ENCODE measurements at regions not wholly inside any gene's neighbourhood (a gene's known extent, or its start where the extent isn't known, plus 50 kb on each side); places are given as distances from the start of the nearest gene placed in this dataset.

- intact Hi-C loops (cut with micrococcal nuclease; ENCODE audit: unreplicated experiment) = no loop called here
- ChIA-PET CTCF (no interaction called here), POLR2A (ENCODE audit: low non-redundant PET) (no interaction called here)
- no peak for TF ChIP-seq EZH2 (IDR thresholded peaks at IDR 0.05; ENCODE audit: borderline replicate concordance, low read depth, low read length, poor library complexity, severe bottlenecking)
- TF ChIP-seq CTCF (conservative IDR thresholded peaks at IDR 0.05; ENCODE audit: low read depth, low read length) = no peak
- Histone ChIP-seq H3K27me3 (replicated peaks; ENCODE audit: insufficient read depth, low read depth, low read length, poor library complexity) (no peaks in the 10 kb centered on the region), H3K4me1 (ENCODE audit: insufficient read depth, low read length, poor library complexity, severe bottlenecking) (peaks cover 5% of the 10 kb centered on the region), H3K27ac (ENCODE audit: low read depth, low read length, poor library complexity, severe bottlenecking) (no peak overlapping the region), H3K4me3 (ENCODE audit: low read depth, low read length, poor library complexity, severe bottlenecking) (no peak overlapping the region), H3K9me3 (ENCODE audit: low read depth, low read length, poor library complexity, severe bottlenecking) (no peaks in the 10 kb centered on the region), H3K36me3 (ENCODE audit: insufficient read depth, low read length, poor library complexity, severe bottlenecking) (no peaks in the 10 kb centered on the region)
- no peak for DNase-seq (ENCODE audit: low spot score)
- no TSS peak for BruUV-seq (replicated peaks)
Measured at GRCh38 chr13:29909975-29910674, 59.7 kb upstream of the UBL3 start.

DNA sequence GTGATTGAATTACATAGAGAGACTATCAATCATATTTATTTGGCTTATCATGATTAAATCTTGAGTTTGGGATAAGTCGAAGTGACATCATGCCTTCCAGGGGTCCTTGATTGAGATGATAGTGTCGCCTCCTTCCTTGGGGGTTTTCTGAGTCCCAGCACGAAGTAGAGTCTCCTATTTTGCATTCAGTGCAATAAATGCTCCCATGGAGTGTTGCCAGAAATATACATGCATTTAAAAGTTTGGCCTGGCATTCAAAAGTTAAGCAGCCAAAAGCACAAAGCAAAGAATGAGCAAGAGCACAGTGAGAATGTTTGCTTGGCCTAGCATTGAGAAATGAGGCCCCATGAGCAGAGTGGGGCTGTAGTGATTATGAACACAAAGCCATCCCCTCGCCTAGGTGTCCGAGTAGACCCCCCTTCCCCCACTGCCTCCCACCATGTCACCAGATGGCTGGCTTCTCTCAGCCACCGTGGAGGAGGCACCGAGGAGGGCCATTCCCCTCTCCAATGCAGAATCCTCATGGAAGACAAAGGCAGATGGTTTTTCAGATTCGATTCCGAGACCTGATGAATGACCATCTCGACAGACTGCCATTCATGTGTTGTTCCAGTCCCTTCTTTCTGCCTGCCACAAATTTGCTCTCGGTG lies 58.8 kb upstream of the UBL3 start:
- H3K36me3 ChIP-seq (ENCODE audit: insufficient read depth, low read length, poor library complexity, severe bottlenecking) = no peaks in the 10 kb centered on the region
- H3K9me3 ChIP-seq (ENCODE audit: low read depth, low read length, poor library complexity, severe bottlenecking) = no peaks in the 10 kb centered on the region
- H3K4me3 ChIP-seq (ENCODE audit: low read depth, low read length, poor library complexity, severe bottlenecking) = no peak overlapping the region
- H3K27ac ChIP-seq (ENCODE audit: low read depth, low read length, poor library complexity, severe bottlenecking) = no peak overlapping the region
- intact Hi-C loops (cut with micrococcal nuclease; ENCODE audit: unreplicated experiment) = no loop called here
- no peaks in the 10 kb centered on the region for H3K27me3 ChIP-seq (replicated peaks; ENCODE audit: insufficient read depth, low read depth, low read length, poor library complexity)
- peak; percentile 48 for DNase-seq (ENCODE audit: low spot score)
- ChIA-PET CTCF (no interaction called here), POLR2A (ENCODE audit: low non-redundant PET) (no interaction called here)
- H3K4me1 ChIP-seq (ENCODE audit: insufficient read depth, low read length, poor library complexity, severe bottlenecking) = peaks cover 5% of the 10 kb centered on the region
- TF ChIP-seq CTCF (conservative IDR thresholded peaks at IDR 0.05; ENCODE audit: low read depth, low read length) = no peak
- TF ChIP-seq EZH2 (IDR thresholded peaks at IDR 0.05; ENCODE audit: borderline replicate concordance, low read depth, low read length, poor library complexity, severe bottlenecking) = no peak
- no TSS peak for BruUV-seq (replicated peaks)

DNA sequence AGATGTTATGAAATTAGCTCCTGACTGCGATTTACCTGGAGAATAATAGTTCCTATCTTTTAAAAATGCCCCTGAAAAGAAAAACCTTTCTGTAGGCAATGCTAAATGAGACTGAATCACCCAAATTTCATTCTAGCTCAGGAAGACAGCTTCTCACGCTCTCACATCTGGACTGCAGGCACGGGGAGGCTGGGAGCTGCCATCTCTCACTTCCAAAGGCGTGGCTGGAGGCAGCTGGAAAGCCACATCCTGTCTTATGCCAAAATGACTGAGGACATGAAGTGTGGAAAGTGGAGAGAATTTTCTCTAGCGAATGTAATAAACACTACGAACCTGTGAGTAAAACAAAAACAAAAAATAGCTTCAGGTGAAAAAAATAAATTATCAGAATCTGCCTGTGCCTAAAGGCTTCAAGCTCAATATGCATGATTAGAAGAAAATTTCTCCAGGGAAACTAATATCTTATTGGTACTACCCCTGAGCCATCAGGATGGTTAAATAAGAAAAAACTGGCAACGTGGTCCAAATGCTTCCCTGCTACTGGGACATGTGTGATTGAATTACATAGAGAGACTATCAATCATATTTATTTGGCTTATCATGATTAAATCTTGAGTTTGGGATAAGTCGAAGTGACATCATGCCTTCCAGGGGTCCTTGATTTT lies 58.1 kb upstream of the UBL3 start:
- CTCF ChIA-PET = no interaction called here
- POLR2A ChIA-PET (ENCODE audit: low non-redundant PET) = no interaction called here
- TF ChIP-seq CTCF (conservative IDR thresholded peaks at IDR 0.05; ENCODE audit: low read depth, low read length) (no peak), EZH2 (IDR thresholded peaks at IDR 0.05; ENCODE audit: borderline replicate concordance, low read depth, low read length, poor library complexity, severe bottlenecking) (no peak)
- no TSS peak for BruUV-seq (replicated peaks)
- peaks cover 5% of the 10 kb centered on the region for H3K4me1 ChIP-seq (ENCODE audit: insufficient read depth, low read length, poor library complexity, severe bottlenecking)
- no peaks in the 10 kb centered on the region for H3K27me3 ChIP-seq (replicated peaks; ENCODE audit: insufficient read depth, low read depth, low read length, poor library complexity)
- intact Hi-C loops (cut with micrococcal nuclease; ENCODE audit: unreplicated experiment) = no loop called here
- no peaks in the 10 kb centered on the region for H3K36me3 ChIP-seq (ENCODE audit: insufficient read depth, low read length, poor library complexity, severe bottlenecking)
- H3K4me3 ChIP-seq (ENCODE audit: low read depth, low read length, poor library complexity, severe bottlenecking) = no peak overlapping the region
- H3K9me3 ChIP-seq (ENCODE audit: low read depth, low read length, poor library complexity, severe bottlenecking) = no peaks in the 10 kb centered on the region
- no peak overlapping the region for H3K27ac ChIP-seq (ENCODE audit: low read depth, low read length, poor library complexity, severe bottlenecking)
- DNase-seq (ENCODE audit: low spot score) = no peak
